ENCODE measurements at regions not wholly inside any gene's neighbourhood (a gene's known extent, or its start where the extent isn't known, plus 50 kb on each side); places are given as distances from the start of the nearest gene placed in this dataset.

GRCh38 chr3:178155521-178155920 is 380.7 kb upstream of the KCNMB2 start:
- no peak for TF ChIP-seq POLR2A (IDR thresholded peaks at IDR 0.05)
- no peak for TF ChIP-seq CTCF (IDR thresholded peaks at IDR 0.05 in 4 of 5, conservative IDR thresholded peaks at IDR 0.05 in 1 of 5)
